SK-N-SH treated with all-trans-retinoic acid at 6 μM for 48 hours (cell line): ENCODE measurements at regions not wholly inside any gene's neighbourhood (a gene's known extent, or its start where the extent isn't known, plus 50 kb on each side); places are given as distances from the start of the nearest gene placed in this dataset.

Experiments
- ATAC-seq: fragments of 200-7000 bp; cut with Tn5 transposase; 3 replicates; pipeline ENCODE4 v1.9.1; 2020; ENCODE audit warnings: mild to moderate bottlenecking, moderate library complexity
- ARNTL ChIP-seq: fragments of 450-650 bp; formaldehyde crosslinking; IDR thresholded peaks from 2 replicates; pipeline ENCODE4 v1.5.0; 2020; ENCODE audit warnings: low read depth, mild to moderate bottlenecking, moderate library complexity, borderline replicate concordance
- BACH2 ChIP-seq: fragments of 250-450 bp; sonication (Bioruptor Pico); IDR thresholded peaks from 2 replicates; pipeline ENCODE4 v1.9.0; 2021; ENCODE audit warnings: mild to moderate bottlenecking, borderline replicate concordance
- CSRNP3 ChIP-seq: fragments of 250-450 bp; sonication (Bioruptor Pico); IDR thresholded peaks from 2 replicates; pipeline ENCODE4 v1.5.1; 2021; ENCODE audit warnings: mild to moderate bottlenecking, moderate library complexity
- ESRRG ChIP-seq: fragments of 250-450 bp; sonication (Bioruptor Pico); IDR thresholded peaks from 2 replicates; pipeline ENCODE4 v1.6.1; 2021; ENCODE audit warnings: mild to moderate bottlenecking
- ISL1 ChIP-seq: fragments of 250-450 bp; sonication (Bioruptor Pico); IDR thresholded peaks from 2 replicates; pipeline ENCODE4 v2.1.2; 2022; ENCODE audit warnings: mild to moderate bottlenecking, moderate library complexity
- OSR1 ChIP-seq: fragments of 250-450 bp; sonication (Bioruptor Pico); IDR thresholded peaks from 2 replicates; pipeline ENCODE4 v1.8.0; 2022; ENCODE audit warnings: moderate library complexity, mild to moderate bottlenecking, inconsistent platforms
- RARB ChIP-seq: fragments of 250-450 bp; sonication (Bioruptor Pico); IDR thresholded peaks from 2 replicates; pipeline ENCODE4 v1.8.0; 2021; ENCODE audit warnings: mild to moderate bottlenecking, moderate library complexity
- SNAI2 ChIP-seq: fragments of 250-450 bp; sonication (Bioruptor Pico); IDR thresholded peaks from 2 replicates; pipeline ENCODE4 v1.5.0; 2020; ENCODE audit warnings: mild to moderate bottlenecking, moderate library complexity
- TCF4 ChIP-seq: fragments of 250-450 bp; sonication (Bioruptor Pico); IDR thresholded peaks from 2 replicates; pipeline ENCODE4 v1.8.0; 2021; ENCODE audit warnings: mild to moderate bottlenecking, moderate library complexity, borderline replicate concordance
- TOX ChIP-seq: fragments of 250-450 bp; sonication (Bioruptor Pico); IDR thresholded peaks from 2 replicates; pipeline ENCODE4 v1.8.0; 2021; ENCODE audit warnings: mild to moderate bottlenecking, moderate library complexity, borderline replicate concordance
- TSHZ2 ChIP-seq: fragments of 250-450 bp; sonication (Bioruptor Pico); IDR thresholded peaks from 2 replicates; pipeline ENCODE4 v1.5.0; 2020; ENCODE audit warnings: mild to moderate bottlenecking, moderate library complexity
- ZC3H10 ChIP-seq: fragments of 250-450 bp; sonication (Bioruptor Pico); IDR thresholded peaks from 2 replicates; pipeline ENCODE4 v1.5.1; 2021; ENCODE audit warnings: mild to moderate bottlenecking, moderate library complexity
- ZFP3 ChIP-seq: fragments of 250-450 bp; sonication (Bioruptor Pico); IDR thresholded peaks from 2 replicates; pipeline ENCODE4 v1.5.0; 2020; ENCODE audit warnings: mild to moderate bottlenecking, moderate library complexity
- ZFP30 ChIP-seq: fragments of 450-650 bp; formaldehyde crosslinking; IDR thresholded peaks from 2 replicates; pipeline ENCODE4 v1.5.0; 2022; ENCODE audit warnings: mild to moderate bottlenecking, moderate library complexity
- ZNF565 ChIP-seq: fragments of 450-650 bp; formaldehyde crosslinking; conservative IDR thresholded peaks from 2 replicates; pipeline ENCODE4 v1.5.0; 2020; ENCODE audit warnings: low read depth, mild to moderate bottlenecking, moderate library complexity
- ZNF70 ChIP-seq: fragments of 450-650 bp; formaldehyde crosslinking; IDR thresholded peaks from 2 replicates; pipeline ENCODE4 v1.5.0; 2020; ENCODE audit warnings: mild to moderate bottlenecking, moderate library complexity
- ZNF8 ChIP-seq: fragments of 450-650 bp; formaldehyde crosslinking; IDR thresholded peaks from 2 replicates; pipeline ENCODE4 v1.5.0; 2020; ENCODE audit warnings: mild to moderate bottlenecking, moderate library complexity
- TF ChIP-seq, protein P1 (sequence below): fragments of 250-450 bp; sonication (Bioruptor Pico); IDR thresholded peaks from 2 replicates; pipeline ENCODE4 v1.8.0; 2020; ENCODE audit warnings: mild to moderate bottlenecking, moderate library complexity, borderline replicate concordance
- TF ChIP-seq, protein P2 (sequence below): fragments of 250-450 bp; sonication (Bioruptor Pico); IDR thresholded peaks from 2 replicates; pipeline ENCODE4 v1.5.1; 2020; ENCODE audit warnings: low read depth, mild to moderate bottlenecking, moderate library complexity

DNA sequence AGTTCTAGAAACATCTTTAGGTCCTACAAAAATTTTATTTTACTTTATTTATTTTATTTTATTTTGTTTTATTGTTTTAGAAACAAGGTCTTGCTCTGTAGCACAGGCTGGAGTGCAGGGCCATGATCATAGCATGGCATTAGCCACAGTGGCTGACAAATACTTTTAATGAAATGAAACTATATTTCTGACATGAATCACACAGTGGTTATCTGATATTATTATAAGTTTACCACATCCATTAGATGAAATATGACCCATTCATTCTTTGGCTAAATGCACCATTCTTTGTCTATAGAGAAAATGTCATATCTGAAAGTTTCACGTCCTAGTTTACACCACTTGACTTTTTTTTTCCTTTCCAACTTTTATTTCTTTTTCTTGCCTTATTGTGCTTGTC is 613.4 kb upstream of the ADAMTS5 start:
- peak; percentile 67 for ATAC-seq
- TF ChIP-seq ISL1 (CRISPR knock-in tag) (peak; percentile 60), CSRNP3 (CRISPR knock-in tag) (no peak)

DNA sequence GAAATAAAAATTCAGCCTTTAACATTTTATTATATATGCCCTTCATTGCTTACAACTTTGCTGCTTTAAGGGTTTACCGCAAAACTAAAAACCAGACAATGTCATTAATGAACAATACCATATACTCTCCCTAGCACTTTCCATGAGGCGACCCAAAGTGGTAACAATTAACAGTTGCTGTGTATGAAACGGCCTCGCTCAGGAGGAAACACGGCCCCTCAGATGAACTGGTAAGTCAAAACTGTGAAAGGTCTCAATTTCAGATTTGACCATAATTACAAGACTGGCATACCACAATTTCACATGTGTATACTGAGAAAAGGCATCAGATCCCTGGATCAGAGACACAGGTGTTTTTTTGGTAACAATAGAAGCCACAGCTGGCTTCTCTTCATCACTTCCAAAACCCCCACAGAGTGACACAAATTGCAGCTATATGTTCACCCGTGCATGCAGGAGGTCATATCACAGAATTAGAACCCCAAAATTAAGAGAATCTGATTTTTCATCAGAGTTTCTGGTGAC is 611.9 kb upstream of the ADAMTS5 start:
- no peak for TF ChIP-seq ARNTL
- TF ChIP-seq ZNF8 (CRISPR knock-in tag): no peak
- no peak for TF ChIP-seq ZC3H10
- TF ChIP-seq ESRRG (CRISPR knock-in tag): no peak
- ATAC-seq: no peak

GRCh38 chr21:27572696-27573095 is 605.8 kb upstream of the ADAMTS5 start:
- ATAC-seq: no peak
- 0 out of 2 replicates have a peak, but pooled peaks have one; percentile 13 for TF ChIP-seq ISL1 (CRISPR knock-in tag)
- no peak for TF ChIP-seq ZFP30
- TF ChIP-seq, all 23 proteins: peak for 1

GRCh38 chr21:27571706-27572105 is 604.8 kb upstream of the ADAMTS5 start:
- ATAC-seq: no peak
- no peak for TF ChIP-seq ZC3H10
- no peak for TF ChIP-seq ESRRG (CRISPR knock-in tag)
- TF ChIP-seq, protein P1, sequence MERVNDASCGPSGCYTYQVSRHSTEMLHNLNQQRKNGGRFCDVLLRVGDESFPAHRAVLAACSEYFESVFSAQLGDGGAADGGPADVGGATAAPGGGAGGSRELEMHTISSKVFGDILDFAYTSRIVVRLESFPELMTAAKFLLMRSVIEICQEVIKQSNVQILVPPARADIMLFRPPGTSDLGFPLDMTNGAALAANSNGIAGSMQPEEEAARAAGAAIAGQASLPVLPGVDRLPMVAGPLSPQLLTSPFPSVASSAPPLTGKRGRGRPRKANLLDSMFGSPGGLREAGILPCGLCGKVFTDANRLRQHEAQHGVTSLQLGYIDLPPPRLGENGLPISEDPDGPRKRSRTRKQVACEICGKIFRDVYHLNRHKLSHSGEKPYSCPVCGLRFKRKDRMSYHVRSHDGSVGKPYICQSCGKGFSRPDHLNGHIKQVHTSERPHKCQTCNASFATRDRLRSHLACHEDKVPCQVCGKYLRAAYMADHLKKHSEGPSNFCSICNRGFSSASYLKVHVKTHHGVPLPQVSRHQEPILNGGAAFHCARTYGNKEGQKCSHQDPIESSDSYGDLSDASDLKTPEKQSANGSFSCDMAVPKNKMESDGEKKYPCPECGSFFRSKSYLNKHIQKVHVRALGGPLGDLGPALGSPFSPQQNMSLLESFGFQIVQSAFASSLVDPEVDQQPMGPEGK (CRISPR knock-in tag): no peak
- TF ChIP-seq SNAI2: no peak
- TF ChIP-seq ARNTL: no peak
- no peak for TF ChIP-seq ZNF70 (CRISPR knock-in tag)
- no peak for TF ChIP-seq ISL1 (CRISPR knock-in tag)
- no peak for TF ChIP-seq ZNF8 (CRISPR knock-in tag)
- no peak for TF ChIP-seq BACH2
- no peak for TF ChIP-seq TOX (CRISPR knock-in tag)
- TF ChIP-seq, protein P2, sequence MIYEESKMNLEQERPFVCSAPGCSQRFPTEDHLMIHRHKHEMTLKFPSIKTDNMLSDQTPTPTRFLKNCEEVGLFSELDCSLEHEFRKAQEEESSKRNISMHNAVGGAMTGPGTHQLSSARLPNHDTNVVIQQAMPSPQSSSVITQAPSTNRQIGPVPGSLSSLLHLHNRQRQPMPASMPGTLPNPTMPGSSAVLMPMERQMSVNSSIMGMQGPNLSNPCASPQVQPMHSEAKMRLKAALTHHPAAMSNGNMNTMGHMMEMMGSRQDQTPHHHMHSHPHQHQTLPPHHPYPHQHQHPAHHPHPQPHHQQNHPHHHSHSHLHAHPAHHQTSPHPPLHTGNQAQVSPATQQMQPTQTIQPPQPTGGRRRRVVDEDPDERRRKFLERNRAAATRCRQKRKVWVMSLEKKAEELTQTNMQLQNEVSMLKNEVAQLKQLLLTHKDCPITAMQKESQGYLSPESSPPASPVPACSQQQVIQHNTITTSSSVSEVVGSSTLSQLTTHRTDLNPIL: no peak

GRCh38 chr21:27570306-27570868 is 603.5 kb upstream of the ADAMTS5 start:
- ATAC-seq: peak; percentile 92

More at GRCh38 chr21:27570306-27570868, 603.5 kb upstream of the ADAMTS5 start:
- TF ChIP-seq ZNF565 (CRISPR knock-in tag) (no peak), TCF4 (CRISPR knock-in tag) (no peak), OSR1 (CRISPR knock-in tag) (no peak), ZFP3 (CRISPR knock-in tag) (no peak), BACH2 (no peak), CSRNP3 (CRISPR knock-in tag) (no peak), RARB (CRISPR knock-in tag) (no peak), TOX (CRISPR knock-in tag) (no peak), ISL1 (CRISPR knock-in tag) (no peak), ZC3H10 (no peak), ESRRG (CRISPR knock-in tag) (no peak), ZFP30 (no peak), TSHZ2 (CRISPR knock-in tag) (no peak)
- TF ChIP-seq, protein P2: no peak
- TF ChIP-seq, all 23 proteins: peak for 0
